Activated CD8-positive, alpha-beta memory T cell treated with anti-CD3 and anti-CD28 coated beads for 24 hours (primary cell): ENCODE measurements at regions not wholly inside any gene's neighbourhood (a gene's known extent, or its start where the extent isn't known, plus 50 kb on each side); places are given as distances from the start of the nearest gene placed in this dataset.
"Not testable (repeated sequence)": the region's sequence is repeated elsewhere in the genome, so short reads cannot be mapped to it uniquely, and the experiment has no call there.

Experiments used
- DNase-seq: peaks from one replicate; pipeline ENCODE4 v3.0.0-alpha.2; 2020

- DNase-seq: no peak
Measured at GRCh38 chr13:84823528-84823927, 941.3 kb upstream of the SLITRK1 start.

- no peak for DNase-seq
Measured at GRCh38 chr13:84821261-84821660, 939.0 kb upstream of the SLITRK1 start.

GRCh38 chr13:84816567-84817105 is 934.4 kb upstream of the SLITRK1 start:
- no peak for DNase-seq

DNA sequence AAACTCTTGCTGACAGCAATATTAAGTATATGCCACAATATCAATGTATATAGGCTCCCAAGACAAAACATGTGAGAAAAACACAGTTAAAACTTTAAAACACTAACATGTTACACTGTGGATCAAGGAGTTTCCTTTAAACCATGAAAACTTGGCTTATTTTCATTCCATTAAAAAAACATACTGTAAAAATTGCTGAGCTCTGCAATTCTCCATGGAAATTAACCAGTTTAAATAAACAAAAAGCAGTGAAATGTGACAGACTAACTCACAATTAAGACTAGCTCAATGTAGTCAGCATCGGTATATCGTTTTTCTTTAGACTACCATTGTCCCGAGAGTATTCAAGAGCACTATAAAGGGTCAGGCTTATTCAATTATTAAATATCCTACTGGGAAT is 930.5 kb upstream of the SLITRK1 start:
- DNase-seq: no peak

DNA sequence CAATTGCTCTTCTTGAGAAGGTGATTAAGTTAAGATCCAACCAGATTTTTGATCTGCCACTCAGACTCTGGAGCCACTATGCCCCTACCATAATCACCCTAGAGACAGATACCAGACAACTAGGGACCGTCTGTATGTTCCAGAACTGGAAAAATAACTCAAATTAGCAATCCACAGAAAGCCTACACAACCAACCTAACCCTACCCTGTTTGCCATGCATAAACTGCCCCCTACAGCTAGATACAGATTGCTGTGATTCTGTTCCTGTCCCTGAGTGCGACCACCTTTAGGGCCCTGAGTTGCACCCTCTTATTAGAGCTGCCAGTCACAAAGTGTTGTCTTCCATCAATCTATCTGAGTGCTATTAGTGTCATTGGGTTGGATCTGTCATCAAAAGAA is 929.8 kb upstream of the SLITRK1 start:
- no peak for DNase-seq

- no peak for DNase-seq
Measured at GRCh38 chr13:84810781-84811180, 928.5 kb upstream of the SLITRK1 start.

DNA sequence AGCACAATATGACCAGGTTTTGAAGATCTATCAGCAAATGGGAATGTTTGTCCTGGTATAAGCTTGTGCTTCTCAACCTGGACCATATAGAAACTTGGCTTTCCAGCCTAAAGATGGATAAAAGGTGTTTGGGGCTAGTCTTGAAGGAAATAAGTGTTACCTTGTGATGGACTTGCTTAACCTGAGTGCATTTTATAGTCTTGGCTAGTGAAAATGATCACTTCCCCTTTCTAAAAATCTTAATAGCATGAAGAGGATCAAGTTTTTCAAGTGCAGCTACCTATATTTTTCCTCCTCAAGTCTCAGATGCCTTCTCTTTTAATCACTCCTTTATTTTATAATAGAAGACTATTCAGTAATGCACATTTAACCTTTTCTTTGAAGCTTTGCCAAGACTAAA is 919.8 kb upstream of the SLITRK1 start:
- no peak for DNase-seq

- no peak for DNase-seq
Measured at GRCh38 chr13:84784443-84785153, 902.3 kb upstream of the SLITRK1 start.

- DNase-seq: no peak
Measured at GRCh38 chr13:84777316-84777715, 895.0 kb upstream of the SLITRK1 start.

GRCh38 chr13:84776593-84776992 is 894.3 kb upstream of the SLITRK1 start:
- DNase-seq: no peak

DNA sequence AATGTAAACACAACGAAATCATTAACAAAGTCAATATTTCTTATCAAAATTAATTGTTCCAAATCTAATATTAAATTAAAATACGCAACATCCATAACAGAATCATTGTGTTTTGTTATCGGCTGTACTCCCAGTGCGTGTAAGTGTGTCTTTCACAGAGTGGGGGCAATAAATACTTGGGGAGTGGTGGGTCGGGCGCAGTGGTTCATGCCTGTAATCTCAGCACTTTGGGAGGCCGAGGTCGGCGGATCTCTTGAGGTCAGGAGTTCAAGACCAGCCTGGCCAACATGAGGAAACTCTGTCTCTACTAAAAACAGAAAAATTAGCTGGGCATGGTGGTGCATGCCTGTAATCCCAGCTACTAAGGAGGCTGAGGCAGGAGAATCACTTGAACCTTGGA is 893.6 kb upstream of the SLITRK1 start:
- not testable (repeated sequence) for DNase-seq

- DNase-seq: no peak
Measured at GRCh38 chr13:84774111-84774510, 891.8 kb upstream of the SLITRK1 start.

- no peak for DNase-seq
Measured at GRCh38 chr13:84760956-84761355, 878.7 kb upstream of the SLITRK1 start.

GRCh38 chr13:84749126-84749525 is 866.9 kb upstream of the SLITRK1 start:
- no peak for DNase-seq

DNA sequence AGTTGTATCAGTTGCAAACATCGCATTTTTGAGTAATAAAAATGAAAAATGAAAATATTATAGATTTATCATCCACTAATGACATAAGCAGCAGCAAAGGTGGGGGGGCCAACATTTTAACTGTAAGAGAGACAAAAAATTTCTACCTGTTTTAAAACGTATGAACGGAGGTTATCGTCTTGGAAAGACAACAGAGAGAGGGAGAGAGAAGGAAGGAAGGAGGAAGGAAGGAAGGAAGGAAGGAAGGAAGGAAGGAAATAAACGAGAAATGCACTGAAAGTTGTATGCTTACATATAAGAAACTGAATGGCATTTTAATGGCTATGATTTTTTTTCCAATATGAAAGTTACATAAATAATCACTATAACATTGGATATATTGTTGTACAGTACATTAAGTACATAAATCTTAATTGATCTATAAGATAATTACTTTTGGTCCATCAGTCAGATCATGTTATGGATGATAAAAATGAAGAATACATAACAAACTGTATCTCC is 862.8 kb upstream of the SLITRK1 start:
- no peak for DNase-seq

DNA sequence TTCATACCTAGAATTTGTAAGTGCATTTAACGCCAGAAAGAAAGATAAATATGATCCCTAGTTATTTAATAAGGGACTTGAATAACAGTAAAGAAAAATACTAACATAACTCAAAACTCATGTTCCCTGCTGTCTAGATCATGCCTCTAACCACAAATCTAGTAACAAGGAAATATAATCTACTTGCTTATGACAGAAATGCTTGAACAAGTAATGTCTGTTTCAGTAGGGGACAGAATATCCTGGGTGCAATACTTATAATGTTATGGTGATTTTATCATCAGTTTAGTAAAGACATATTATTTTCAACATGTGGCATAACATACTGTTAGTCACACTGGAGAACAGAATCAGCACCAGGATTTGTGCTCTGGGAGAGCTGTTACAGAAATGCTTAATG is 861.9 kb upstream of the SLITRK1 start:
- no peak for DNase-seq

DNA sequence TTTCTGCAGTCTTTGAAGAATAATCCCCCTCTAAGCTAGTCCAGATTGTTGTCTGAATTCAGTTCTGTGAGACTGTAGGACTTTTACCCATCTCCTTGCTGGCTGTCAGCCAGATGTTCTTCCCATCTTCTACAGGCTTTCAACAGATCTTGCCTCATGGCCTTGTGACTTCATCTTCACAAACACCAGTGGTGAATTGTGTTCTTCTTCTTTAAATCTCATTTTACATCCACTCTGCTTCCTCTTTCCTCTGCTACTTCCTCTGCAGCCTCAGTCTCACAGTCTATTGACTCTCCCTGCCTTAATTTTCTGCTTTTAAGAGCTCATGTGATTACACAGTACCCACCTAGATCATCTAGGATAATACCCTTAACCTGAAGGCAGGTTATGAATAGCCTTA is 859.0 kb upstream of the SLITRK1 start:
- no peak for DNase-seq

DNA sequence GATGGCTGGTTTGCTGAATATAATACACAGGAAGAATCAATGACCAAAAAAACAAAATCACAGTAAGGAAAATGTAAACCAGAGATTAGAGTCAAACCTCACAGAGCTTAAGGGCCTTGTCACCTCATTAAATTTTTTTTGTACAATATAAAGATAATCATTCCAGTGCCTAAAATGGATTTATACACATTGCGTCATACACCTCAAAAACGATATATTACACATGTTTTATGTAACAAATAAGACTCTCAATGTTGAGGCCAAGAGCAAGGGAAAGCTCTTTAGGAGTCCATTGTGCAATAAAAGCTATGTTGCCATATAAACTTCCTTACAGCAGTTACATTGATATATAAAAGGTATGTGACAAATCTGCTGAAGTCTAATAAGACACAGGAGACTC is 856.7 kb upstream of the SLITRK1 start:
- DNase-seq: no peak

DNA sequence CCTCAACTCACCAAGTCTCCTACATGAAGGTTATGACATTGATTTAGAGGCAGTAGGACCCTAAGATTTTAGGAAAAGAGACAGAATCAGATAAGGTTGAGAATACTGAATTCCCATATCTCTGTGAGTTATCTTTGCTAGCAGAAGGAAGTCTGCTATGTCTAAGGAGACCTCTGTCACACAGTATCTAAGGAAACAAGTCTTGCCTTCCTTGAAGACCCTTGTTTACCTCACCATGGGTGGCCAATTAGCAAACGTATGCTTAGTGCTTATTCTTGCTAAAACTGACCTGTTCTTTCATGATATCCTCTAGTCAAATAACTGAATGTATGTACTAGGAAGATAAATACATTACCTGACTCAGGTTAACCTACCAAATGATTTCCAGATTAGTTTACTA is 855.4 kb upstream of the SLITRK1 start:
- no peak for DNase-seq

GRCh38 chr13:84730376-84730775 is 848.1 kb upstream of the SLITRK1 start:
- no peak for DNase-seq

DNA sequence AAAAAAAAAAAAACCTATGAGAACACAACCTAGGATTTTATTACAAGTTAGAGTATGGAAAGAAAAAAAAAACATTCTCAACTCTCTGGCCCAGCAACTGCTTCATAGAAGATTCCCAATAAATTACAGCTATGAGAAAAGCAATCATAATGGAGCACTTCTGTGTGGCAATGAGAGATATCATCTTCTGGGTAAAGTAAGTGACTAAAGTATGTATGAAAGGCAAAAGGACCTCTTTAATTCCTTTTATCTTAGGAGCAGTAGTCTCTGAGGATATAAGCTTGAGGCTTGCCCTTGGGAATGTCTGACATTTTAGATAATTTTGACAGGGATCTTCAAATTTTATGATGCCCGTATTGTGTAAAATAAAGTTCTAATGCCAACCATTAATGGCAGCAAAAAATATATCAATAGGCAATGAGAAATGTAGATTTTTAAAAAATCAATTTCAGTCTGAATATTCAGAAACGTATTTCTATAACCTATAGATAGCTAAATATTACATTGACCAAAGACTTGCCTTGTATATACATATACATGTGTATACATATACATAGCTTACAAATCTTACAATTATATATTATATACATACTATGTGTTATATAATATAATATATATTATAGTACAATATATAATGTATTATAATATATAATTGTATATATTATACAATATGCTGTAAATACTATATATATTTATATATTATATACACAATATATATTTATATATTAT is 823.9 kb upstream of the SLITRK1 start:
- no peak for DNase-seq

- DNase-seq: no peak
Measured at GRCh38 chr13:84702174-84702573, 819.9 kb upstream of the SLITRK1 start.

DNA sequence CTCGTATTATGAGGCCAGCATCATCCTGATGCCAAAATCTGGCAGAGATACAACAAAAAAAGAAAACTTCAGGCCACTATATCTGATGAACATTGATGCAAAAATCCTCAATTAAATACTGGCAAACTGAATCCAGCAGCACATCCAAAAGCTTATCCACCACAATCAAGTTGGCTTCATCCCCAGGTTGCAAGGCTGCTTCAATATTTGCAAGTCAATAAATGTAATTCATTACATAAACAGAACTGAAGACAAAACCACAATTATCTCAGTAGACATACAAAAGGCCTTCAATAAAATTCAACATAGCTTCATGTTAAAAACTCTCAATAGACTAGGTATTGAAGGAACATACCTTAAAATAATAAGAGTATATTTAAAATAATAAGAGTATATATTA is 815.3 kb upstream of the SLITRK1 start:
- DNase-seq: not testable (repeated sequence)

GRCh38 chr13:84686973-84687372 is 804.7 kb upstream of the SLITRK1 start:
- DNase-seq: no peak
